WTC11 (cell line): ENCODE measurements at regions not wholly inside any gene's neighbourhood (a gene's known extent, or its start where the extent isn't known, plus 50 kb on each side); places are given as distances from the start of the nearest gene placed in this dataset.

Experiments
- ATAC-seq: fragments of 200-7000 bp; cut with Tn5 transposase; 2 replicates; pipeline ENCODE4 v1.10.0; 2021; ENCODE audit warnings: mild to moderate bottlenecking, moderate library complexity
- CTCF ChIA-PET: fragments of 300-600 bp; sonication (Branson Sonifier 250); formaldehyde crosslinking; loops from one replicate; lab custom pipeline; 2021; ENCODE audit warnings: antibody characterized with exemption; lab: Charles Lee
- POLR2A ChIA-PET: fragments of 350-600 bp; sonication (Branson Sonifier 250); formaldehyde crosslinking; loops from one replicate; lab custom pipeline; 2021; ENCODE audit warnings: antibody characterized with exemption; lab: Charles Lee
- DNase-seq: peaks from one replicate; pipeline ENCODE4 v3.0.0; 2021; ENCODE audit warnings: low spot score
- H3K27ac Mint-ChIP-seq: 2 replicates; pipeline ENCODE4 v1.8.0; 2021; ENCODE audit warnings: mixed read lengths
- H3K27me3 Mint-ChIP-seq: 2 replicates; pipeline ENCODE4 v1.8.0; 2021; ENCODE audit warnings: low read depth, mild to moderate bottlenecking, moderate library complexity, mixed read lengths
- H3K36me3 Mint-ChIP-seq: 2 replicates; pipeline ENCODE4 v1.8.0; 2021; ENCODE audit warnings: mixed read lengths
- H3K4me1 Mint-ChIP-seq: 2 replicates; pipeline ENCODE4 v1.8.0; 2022; ENCODE audit warnings: mixed read lengths
- H3K4me3 Mint-ChIP-seq: 2 replicates; pipeline ENCODE4 v1.8.0; 2021; ENCODE audit warnings: mild to moderate bottlenecking, moderate library complexity, mixed read lengths
- H3K9me3 Mint-ChIP-seq: 2 replicates; pipeline ENCODE4 v1.8.0; 2021; ENCODE audit warnings: mixed read lengths
- ARID4B ChIP-seq: sonication (generic); formaldehyde crosslinking; IDR thresholded peaks from 2 replicates; pipeline ENCODE4 v1.8.0; 2023; ENCODE audit warnings: missing genetic modification reagents, mild to moderate bottlenecking, borderline replicate concordance
- ATF2 ChIP-seq: sonication (generic); formaldehyde crosslinking; IDR thresholded peaks from 2 replicates; pipeline ENCODE4 v1.8.1; 2022; ENCODE audit warnings: low read depth, missing genetic modification reagents, borderline replicate concordance
- ATF3 ChIP-seq: sonication (generic); formaldehyde crosslinking; conservative IDR thresholded peaks from 2 replicates; pipeline ENCODE4 v1.8.1; 2022; ENCODE audit warnings: mild to moderate bottlenecking, missing genetic modification reagents
- CREB1 ChIP-seq: sonication (generic); formaldehyde crosslinking; IDR thresholded peaks from 2 replicates; pipeline ENCODE4 v1.8.0; 2023; ENCODE audit warnings: mild to moderate bottlenecking, missing genetic modification reagents
- NFE2L1 ChIP-seq: sonication (generic); formaldehyde crosslinking; IDR thresholded peaks from 2 replicates; pipeline ENCODE4 v1.8.1; 2023; ENCODE audit warnings: missing genetic modification reagents
- NFYB ChIP-seq: sonication (generic); formaldehyde crosslinking; conservative IDR thresholded peaks from 2 replicates; pipeline ENCODE4 v1.8.0; 2022; ENCODE audit warnings: low read depth, missing genetic modification reagents
- NR2C2 ChIP-seq: sonication (generic); formaldehyde crosslinking; IDR thresholded peaks from 2 replicates; pipeline ENCODE4 v1.8.0; 2022; ENCODE audit warnings: mild to moderate bottlenecking, missing genetic modification reagents
- OVOL2 ChIP-seq: fragments of 250-450 bp; sonication (Bioruptor Pico); IDR thresholded peaks from 2 replicates; pipeline ENCODE4 v1.9.0; 2021; ENCODE audit warnings: mild to moderate bottlenecking, borderline replicate concordance
- SMAD4 ChIP-seq: sonication (generic); formaldehyde crosslinking; IDR thresholded peaks from 2 replicates; pipeline ENCODE4 v1.8.0; 2022; ENCODE audit warnings: mild to moderate bottlenecking, missing genetic modification reagents
- USF2 ChIP-seq: sonication (generic); formaldehyde crosslinking; IDR thresholded peaks from 2 replicates; pipeline ENCODE4 v1.8.1; 2023; ENCODE audit warnings: mild to moderate bottlenecking, missing genetic modification reagents, moderate library complexity
- ZMAT4 ChIP-seq: fragments of 250-450 bp; sonication (Bioruptor Pico); IDR thresholded peaks from 2 replicates; pipeline ENCODE4 v1.9.0; 2021; ENCODE audit warnings: mild to moderate bottlenecking
- ZNF263 ChIP-seq: sonication (generic); formaldehyde crosslinking; IDR thresholded peaks from 2 replicates; pipeline ENCODE4 v1.8.1; 2022; ENCODE audit warnings: low read depth, mild to moderate bottlenecking, moderate library complexity, missing genetic modification reagents
- ZNF423 ChIP-seq: fragments of 250-450 bp; sonication (Bioruptor Pico); IDR thresholded peaks from 2 replicates; pipeline ENCODE4 v2.1.2; 2022; ENCODE audit warnings: mild to moderate bottlenecking, moderate library complexity
- TF ChIP-seq, protein P1 (sequence below): sonication (generic); formaldehyde crosslinking; IDR thresholded peaks from 2 replicates; pipeline ENCODE4 v1.8.0; 2023; ENCODE audit warnings: missing genetic modification reagents
- TF ChIP-seq, protein P2 (sequence below): sonication (generic); formaldehyde crosslinking; IDR thresholded peaks from 2 replicates; pipeline ENCODE4 v1.8.0; 2022; ENCODE audit warnings: mild to moderate bottlenecking, missing genetic modification reagents
- TF ChIP-seq, protein P3 (sequence below): sonication (generic); formaldehyde crosslinking; IDR thresholded peaks from 2 replicates; pipeline ENCODE4 v1.8.1; 2022; ENCODE audit warnings: low read depth, mild to moderate bottlenecking, moderate library complexity, missing genetic modification reagents, borderline replicate concordance

GRCh38 chr10:36173364-36173763 is 531.3 kb upstream of the FZD8 start:
- ChIA-PET CTCF (no interaction called here), POLR2A (no interaction called here)
- DNase-seq (no peak), ATAC-seq (no peak)
- H3K4me3 Mint-ChIP-seq: no peak overlapping the region
- no peaks in the 10 kb centered on the region for H3K36me3 Mint-ChIP-seq
- peaks cover 6% of the 10 kb centered on the region for H3K9me3 Mint-ChIP-seq
- H3K4me1 Mint-ChIP-seq: peaks cover 44% of the 10 kb centered on the region
- no peak for TF ChIP-seq ZMAT4
- no peak for TF ChIP-seq ZNF263
- TF ChIP-seq, all 79 proteins: peak for 0
- no peak overlapping the region for H3K27ac Mint-ChIP-seq
- H3K27me3 Mint-ChIP-seq: no peaks in the 10 kb centered on the region

GRCh38 chr10:36171953-36172940 is 530.2 kb upstream of the FZD8 start:
- Mint-ChIP-seq H3K27me3 (no peaks in the 10 kb centered on the region), H3K27ac (no peak overlapping the region), H3K4me1 (peaks cover 46% of the 10 kb centered on the region), H3K4me3 (no peak overlapping the region), H3K9me3 (peaks cover 6% of the 10 kb centered on the region), H3K36me3 (no peaks in the 10 kb centered on the region)
- TF ChIP-seq SMAD4 (CRISPR knock-in tag): no peak
- no peak for TF ChIP-seq ZNF423
- ChIA-PET CTCF (interaction anchor here (1.1 kb wide), 1 partner anchor 537 kb away, joined by 4 read pairs; no protein-coding TSS in a partner anchor), POLR2A (no interaction called here)
- DNase-seq (no peak), ATAC-seq (no peak)

GRCh38 chr10:36171556-36171952 is 529.5 kb upstream of the FZD8 start:
- ChIA-PET CTCF (interaction anchor here (1.1 kb wide), 1 partner anchor 536 kb away, joined by 4 read pairs; no protein-coding TSS in a partner anchor), POLR2A (no interaction called here)
- DNase-seq: no peak
- ATAC-seq: peak; percentile 81
- Mint-ChIP-seq H3K27ac (no peak overlapping the region), H3K4me1 (peaks cover 46% of the 10 kb centered on the region), H3K27me3 (no peaks in the 10 kb centered on the region), H3K36me3 (no peaks in the 10 kb centered on the region), H3K9me3 (peaks cover 6% of the 10 kb centered on the region)
- TF ChIP-seq NFYB: no peak
- TF ChIP-seq, protein P1, sequence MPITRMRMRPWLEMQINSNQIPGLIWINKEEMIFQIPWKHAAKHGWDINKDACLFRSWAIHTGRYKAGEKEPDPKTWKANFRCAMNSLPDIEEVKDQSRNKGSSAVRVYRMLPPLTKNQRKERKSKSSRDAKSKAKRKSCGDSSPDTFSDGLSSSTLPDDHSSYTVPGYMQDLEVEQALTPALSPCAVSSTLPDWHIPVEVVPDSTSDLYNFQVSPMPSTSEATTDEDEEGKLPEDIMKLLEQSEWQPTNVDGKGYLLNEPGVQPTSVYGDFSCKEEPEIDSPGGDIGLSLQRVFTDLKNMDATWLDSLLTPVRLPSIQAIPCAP (CRISPR knock-in tag): no peak
- no peak for TF ChIP-seq NR2C2
- no peak for TF ChIP-seq ATF2 (CRISPR knock-in tag)
- no peak for TF ChIP-seq CREB1 (CRISPR knock-in tag)
- no peak for TF ChIP-seq OVOL2 (CRISPR knock-in tag)
- TF ChIP-seq ATF3 (CRISPR knock-in tag): no peak
- TF ChIP-seq USF2: no peak
- TF ChIP-seq NFE2L1 (CRISPR knock-in tag): no peak
- TF ChIP-seq, protein P2, sequence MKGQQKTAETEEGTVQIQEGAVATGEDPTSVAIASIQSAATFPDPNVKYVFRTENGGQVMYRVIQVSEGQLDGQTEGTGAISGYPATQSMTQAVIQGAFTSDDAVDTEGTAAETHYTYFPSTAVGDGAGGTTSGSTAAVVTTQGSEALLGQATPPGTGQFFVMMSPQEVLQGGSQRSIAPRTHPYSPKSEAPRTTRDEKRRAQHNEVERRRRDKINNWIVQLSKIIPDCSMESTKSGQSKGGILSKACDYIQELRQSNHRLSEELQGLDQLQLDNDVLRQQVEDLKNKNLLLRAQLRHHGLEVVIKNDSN (CRISPR knock-in tag): no peak
- TF ChIP-seq, protein P3, sequence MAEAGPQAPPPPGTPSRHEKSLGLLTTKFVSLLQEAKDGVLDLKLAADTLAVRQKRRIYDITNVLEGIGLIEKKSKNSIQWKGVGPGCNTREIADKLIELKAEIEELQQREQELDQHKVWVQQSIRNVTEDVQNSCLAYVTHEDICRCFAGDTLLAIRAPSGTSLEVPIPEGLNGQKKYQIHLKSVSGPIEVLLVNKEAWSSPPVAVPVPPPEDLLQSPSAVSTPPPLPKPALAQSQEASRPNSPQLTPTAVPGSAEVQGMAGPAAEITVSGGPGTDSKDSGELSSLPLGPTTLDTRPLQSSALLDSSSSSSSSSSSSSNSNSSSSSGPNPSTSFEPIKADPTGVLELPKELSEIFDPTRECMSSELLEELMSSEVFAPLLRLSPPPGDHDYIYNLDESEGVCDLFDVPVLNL: no peak
- no peak for TF ChIP-seq ZMAT4
- TF ChIP-seq ARID4B (CRISPR knock-in tag): no peak
- TF ChIP-seq, all 79 proteins: peak for 0
- H3K4me3 Mint-ChIP-seq: no peak overlapping the region
